DND-41 (cell line): ENCODE measurements at regions not wholly inside any gene's neighbourhood (a gene's known extent, or its start where the extent isn't known, plus 50 kb on each side); places are given as distances from the start of the nearest gene placed in this dataset.
"Not testable (repeated sequence)": the region's sequence is repeated elsewhere in the genome, so short reads cannot be mapped to it uniquely, and the experiment has no call there.

ENCODE experiments used
- ATAC-seq: fragments of 200-7000 bp; cut with Tn5 transposase; 3 replicates; pipeline ENCODE4 v1.9.1; 2021; ENCODE audit warnings: low read depth; ENCODE audit not compliant: insufficient read depth
- DNase-seq: peaks from one replicate; pipeline ENCODE4 v3.0.0-alpha.2; 2020
- H2AFZ ChIP-seq: 2 replicates; pipeline ENCODE4 v1.6.0; 2012; ENCODE audit warnings: low read depth, low read length
- H3K27ac ChIP-seq: 2 replicates; pipeline ENCODE4 v1.5.1; 2012; ENCODE audit warnings: low read length, inconsistent platforms
- H3K27me3 ChIP-seq: fragments of 200-600 bp; sonication (generic); 2 replicates; pipeline ENCODE4 v1.6.0; 2012; ENCODE audit warnings: low read length, mild to moderate bottlenecking, inconsistent platforms; ENCODE audit not compliant: insufficient read depth, poor library complexity
- H3K36me3 ChIP-seq: 2 replicates; pipeline ENCODE4 v1.5.1; 2012; ENCODE audit warnings: low read length, inconsistent platforms; ENCODE audit not compliant: insufficient read depth
- H3K4me1 ChIP-seq: 2 replicates; pipeline ENCODE4 v1.5.1; 2012; ENCODE audit warnings: mild to moderate bottlenecking, low read length; ENCODE audit not compliant: insufficient read depth
- H3K4me2 ChIP-seq: 2 replicates; pipeline ENCODE4 v1.6.0; 2012; ENCODE audit warnings: mild to moderate bottlenecking, moderate library complexity, low read length, inconsistent platforms; ENCODE audit not compliant: insufficient read depth
- H3K4me3 ChIP-seq, 2 experiments: fragments of 200-600 bp in 1 of 2; shearing (Covaris generic) in 1 of 2; 2 replicates each; pipeline ENCODE4 v1.5.1; 2012 to 2016; ENCODE audit warnings: inconsistent platforms in 2 of 2, low read length in 2 of 2, mild to moderate bottlenecking in 2 of 2, low read depth in 1 of 2, moderate library complexity in 1 of 2
- H3K79me2 ChIP-seq: 2 replicates; pipeline ENCODE4 v1.6.0; 2012; ENCODE audit warnings: low read length, inconsistent platforms; ENCODE audit not compliant: insufficient read depth
- H3K9ac ChIP-seq: 2 replicates; pipeline ENCODE4 v1.6.0; 2012; ENCODE audit warnings: low read depth, mild to moderate bottlenecking, inconsistent platforms, low read length, moderate library complexity
- H3K9me3 ChIP-seq: 2 replicates; pipeline ENCODE4 v1.5.1; 2012; ENCODE audit warnings: low read length, moderate library complexity, mild to moderate bottlenecking, inconsistent platforms; ENCODE audit not compliant: insufficient read depth, severe bottlenecking
- H4K20me1 ChIP-seq: 2 replicates; pipeline ENCODE4 v1.6.0; 2012; ENCODE audit warnings: low read length; ENCODE audit not compliant: insufficient read depth
- EZH2 ChIP-seq: IDR thresholded peaks from 3 replicates; pipeline ENCODE4 v1.6.1; 2012; ENCODE audit warnings: borderline replicate concordance, low read depth, mild to moderate bottlenecking, moderate library complexity, low read length, inconsistent platforms; ENCODE audit not compliant: severe bottlenecking
- TF ChIP-seq, protein P1 (sequence below): IDR thresholded peaks from 2 replicates; pipeline ENCODE4 v1.5.1; 2012; ENCODE audit warnings: borderline replicate concordance, low read length, moderate library complexity, mild to moderate bottlenecking; ENCODE audit not compliant: poor library complexity, severe bottlenecking; ENCODE audit errors: extremely low read depth

DNA sequence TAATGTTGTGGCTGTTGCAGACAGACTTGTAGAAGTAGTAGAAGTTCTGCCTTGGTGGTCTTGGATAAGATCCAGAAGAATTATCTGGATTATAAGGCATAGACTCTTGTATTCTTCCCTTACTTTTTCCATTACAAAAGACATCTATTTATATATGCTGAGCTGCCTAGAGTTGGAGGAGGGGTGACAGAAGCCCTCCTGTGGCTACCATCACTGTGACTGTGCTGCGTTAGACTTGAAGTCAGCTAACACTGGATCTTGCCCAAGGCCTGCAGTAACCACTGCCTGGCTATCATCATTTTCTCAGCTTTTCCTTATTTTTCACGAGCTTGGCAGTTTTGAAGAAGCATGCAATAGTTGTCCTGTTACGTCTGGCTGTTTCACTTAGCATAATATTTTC is 684.8 kb upstream of the BCHE start:
- H3K9ac ChIP-seq = no peak overlapping the region
- no peaks in the 10 kb centered on the region for H4K20me1 ChIP-seq
- H3K9me3 ChIP-seq = no peaks in the 10 kb centered on the region
- no peak for DNase-seq
- no peaks in the 10 kb centered on the region for H3K4me1 ChIP-seq
- no peak overlapping the region for H3K4me2 ChIP-seq
- no peaks in the 10 kb centered on the region for H3K27me3 ChIP-seq
- ATAC-seq = no peak
- H2AFZ ChIP-seq = no peak overlapping the region
- no peaks in the 10 kb centered on the region for H3K36me3 ChIP-seq
- no peak overlapping the region for H3K4me3 ChIP-seq
- no peak overlapping the region for H3K27ac ChIP-seq
- TF ChIP-seq EZH2 = no peak
- TF ChIP-seq, protein P1, sequence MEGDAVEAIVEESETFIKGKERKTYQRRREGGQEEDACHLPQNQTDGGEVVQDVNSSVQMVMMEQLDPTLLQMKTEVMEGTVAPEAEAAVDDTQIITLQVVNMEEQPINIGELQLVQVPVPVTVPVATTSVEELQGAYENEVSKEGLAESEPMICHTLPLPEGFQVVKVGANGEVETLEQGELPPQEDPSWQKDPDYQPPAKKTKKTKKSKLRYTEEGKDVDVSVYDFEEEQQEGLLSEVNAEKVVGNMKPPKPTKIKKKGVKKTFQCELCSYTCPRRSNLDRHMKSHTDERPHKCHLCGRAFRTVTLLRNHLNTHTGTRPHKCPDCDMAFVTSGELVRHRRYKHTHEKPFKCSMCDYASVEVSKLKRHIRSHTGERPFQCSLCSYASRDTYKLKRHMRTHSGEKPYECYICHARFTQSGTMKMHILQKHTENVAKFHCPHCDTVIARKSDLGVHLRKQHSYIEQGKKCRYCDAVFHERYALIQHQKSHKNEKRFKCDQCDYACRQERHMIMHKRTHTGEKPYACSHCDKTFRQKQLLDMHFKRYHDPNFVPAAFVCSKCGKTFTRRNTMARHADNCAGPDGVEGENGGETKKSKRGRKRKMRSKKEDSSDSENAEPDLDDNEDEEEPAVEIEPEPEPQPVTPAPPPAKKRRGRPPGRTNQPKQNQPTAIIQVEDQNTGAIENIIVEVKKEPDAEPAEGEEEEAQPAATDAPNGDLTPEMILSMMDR = no peak
- no peaks in the 10 kb centered on the region for H3K79me2 ChIP-seq

DNA sequence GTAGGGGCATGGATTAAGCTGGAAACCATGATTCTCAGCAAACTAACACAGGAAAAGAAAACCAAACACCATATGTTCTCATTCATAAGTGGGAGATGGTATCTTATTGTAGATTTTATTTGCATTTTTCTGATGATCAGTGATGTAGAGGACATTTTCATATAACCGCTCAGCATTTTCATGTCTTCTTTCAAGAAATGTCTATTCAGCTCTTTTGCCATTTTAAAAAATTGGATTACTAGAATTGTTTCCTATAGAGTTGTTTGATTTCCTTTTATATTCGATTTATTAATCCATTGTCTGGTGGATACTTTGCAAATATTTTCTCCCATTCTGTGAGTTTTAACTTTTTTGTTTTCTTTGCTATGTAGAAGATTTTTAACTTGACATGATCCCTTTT is 682.2 kb upstream of the BCHE start:
- ATAC-seq = no peak
- Histone ChIP-seq H3K4me2 (no peak overlapping the region), H2AFZ (no peak overlapping the region), H3K4me1 (no peaks in the 10 kb centered on the region), H3K27ac (no peak overlapping the region), H3K27me3 (no peaks in the 10 kb centered on the region), H4K20me1 (no peaks in the 10 kb centered on the region), H3K36me3 (no peaks in the 10 kb centered on the region), H3K9ac (no peak overlapping the region), H3K79me2 (no peaks in the 10 kb centered on the region), H3K4me3 (no peak overlapping the region), H3K9me3 (no peaks in the 10 kb centered on the region)
- DNase-seq = no peak
- TF ChIP-seq EZH2 = no peak
- TF ChIP-seq, protein P1 = no peak

DNA sequence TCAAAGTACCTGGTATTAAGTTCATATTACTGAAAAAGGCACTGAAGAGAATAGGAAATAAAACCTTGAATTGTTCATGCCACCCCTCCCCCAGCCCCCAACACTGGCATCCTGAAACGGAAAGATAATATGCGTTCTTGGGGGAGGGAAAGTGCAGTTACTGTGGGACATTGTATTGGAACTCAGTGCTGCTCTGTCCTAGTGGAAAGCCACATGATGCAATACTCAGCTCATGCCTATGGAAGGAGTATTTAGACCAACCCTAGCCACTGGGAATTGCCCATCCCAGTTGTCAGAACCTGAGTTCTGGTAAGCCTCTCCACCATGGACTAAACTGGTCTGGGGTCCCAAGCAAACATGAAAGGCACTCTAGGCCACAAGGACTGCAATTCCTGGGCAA is 680.8 kb upstream of the BCHE start:
- Histone ChIP-seq H3K9me3 (no peaks in the 10 kb centered on the region), H2AFZ (no peak overlapping the region), H3K27ac (no peak overlapping the region), H3K36me3 (no peaks in the 10 kb centered on the region), H3K4me2 (no peak overlapping the region), H4K20me1 (no peaks in the 10 kb centered on the region), H3K79me2 (no peaks in the 10 kb centered on the region), H3K9ac (no peak overlapping the region), H3K27me3 (no peaks in the 10 kb centered on the region), H3K4me3 (no peak overlapping the region), H3K4me1 (no peaks in the 10 kb centered on the region)
- TF ChIP-seq EZH2 = no peak
- TF ChIP-seq, protein P1 = no peak
- DNase-seq (no peak), ATAC-seq (no peak)

DNA sequence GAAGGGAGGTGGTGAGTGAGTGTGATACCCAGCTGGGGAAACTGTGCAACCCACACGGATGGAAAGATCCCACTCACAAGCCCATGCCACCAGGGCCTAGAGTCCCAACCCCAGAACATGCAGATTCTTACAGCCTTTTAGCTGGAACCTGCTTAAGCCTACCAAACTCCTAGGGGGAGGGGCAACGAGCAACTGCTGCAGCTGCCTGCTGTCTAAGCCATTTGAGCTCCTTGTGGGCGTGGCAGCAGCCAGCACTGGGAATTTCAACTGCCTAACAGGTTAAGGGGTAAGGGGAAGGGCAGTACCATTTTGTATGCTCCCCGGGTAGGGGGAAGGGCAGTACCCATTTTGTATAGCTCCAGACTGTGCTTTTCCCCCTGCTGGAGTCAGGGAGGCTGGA is 673.2 kb upstream of the BCHE start:
- Histone ChIP-seq H2AFZ (no peak overlapping the region), H4K20me1 (no peaks in the 10 kb centered on the region), H3K9me3 (peaks cover 7% of the 10 kb centered on the region), H3K27me3 (no peaks in the 10 kb centered on the region), H3K9ac (no peak overlapping the region), H3K79me2 (no peaks in the 10 kb centered on the region), H3K4me1 (no peaks in the 10 kb centered on the region), H3K4me3 (no peak overlapping the region), H3K27ac (no peak overlapping the region), H3K36me3 (no peaks in the 10 kb centered on the region), H3K4me2 (no peak overlapping the region)
- DNase-seq (no peak), ATAC-seq (no peak)
- TF ChIP-seq, protein P1 = no peak
- TF ChIP-seq EZH2 = no peak

DNA sequence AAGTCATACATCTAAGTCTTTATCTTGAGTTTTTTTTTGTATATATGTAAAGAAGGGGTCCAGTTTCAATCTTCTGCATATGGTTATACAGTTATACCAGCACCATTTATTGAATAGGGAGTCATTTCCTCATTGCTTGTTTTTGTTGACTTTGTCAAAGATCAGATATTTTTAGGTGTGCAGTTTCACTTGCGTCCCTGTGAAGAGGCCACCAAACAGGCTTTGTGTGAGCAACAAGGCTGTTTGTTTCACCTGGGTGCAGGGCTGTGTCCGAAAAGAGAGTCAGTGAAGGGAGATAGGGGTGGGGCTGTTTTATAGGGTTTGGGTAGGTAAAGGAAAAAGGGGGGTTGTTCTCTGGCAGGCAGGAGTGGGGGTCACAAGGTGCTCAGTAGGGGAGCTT is 663.2 kb upstream of the BCHE start:
- not testable (repeated sequence) for H3K4me3 ChIP-seq, H3K36me3 ChIP-seq, ATAC-seq, H3K9ac ChIP-seq, H3K9me3 ChIP-seq, H3K79me2 ChIP-seq, H3K4me2 ChIP-seq, H4K20me1 ChIP-seq, H3K27ac ChIP-seq, H2AFZ ChIP-seq, DNase-seq, H3K27me3 ChIP-seq, H3K4me1 ChIP-seq
